ENCODE measurements at regions not wholly inside any gene's neighbourhood (a gene's known extent, or its start where the extent isn't known, plus 50 kb on each side); places are given as distances from the start of the nearest gene placed in this dataset.
"Not testable (repeated sequence)": the region's sequence is repeated elsewhere in the genome, so short reads cannot be mapped to it uniquely, and the experiment has no call there.

GRCh38 chr20:40309731-40310130, 379.3 kb downstream of the MAFB start:
- no peak for DNase-seq

DNA sequence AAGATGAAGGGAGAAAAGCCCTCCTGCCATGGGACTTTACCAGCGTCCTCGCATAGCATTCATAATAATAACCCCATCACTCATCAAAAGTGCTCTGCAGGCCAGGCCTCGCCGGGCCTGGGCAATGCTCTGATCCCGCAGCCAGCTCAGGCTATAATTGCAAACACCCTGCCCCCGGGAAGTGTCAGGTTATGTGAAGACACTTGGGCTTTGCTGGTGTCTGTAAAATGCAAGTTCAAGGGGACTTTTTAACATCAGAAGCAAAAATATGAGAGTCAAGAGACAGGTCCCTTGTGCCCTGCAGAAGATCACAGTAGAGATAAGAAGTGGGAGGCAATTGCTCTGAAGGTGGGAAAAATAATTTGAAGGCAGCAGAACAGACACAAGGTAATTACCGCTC, 381.0 kb downstream of the MAFB start:
- DNase-seq, result no peak

DNA sequence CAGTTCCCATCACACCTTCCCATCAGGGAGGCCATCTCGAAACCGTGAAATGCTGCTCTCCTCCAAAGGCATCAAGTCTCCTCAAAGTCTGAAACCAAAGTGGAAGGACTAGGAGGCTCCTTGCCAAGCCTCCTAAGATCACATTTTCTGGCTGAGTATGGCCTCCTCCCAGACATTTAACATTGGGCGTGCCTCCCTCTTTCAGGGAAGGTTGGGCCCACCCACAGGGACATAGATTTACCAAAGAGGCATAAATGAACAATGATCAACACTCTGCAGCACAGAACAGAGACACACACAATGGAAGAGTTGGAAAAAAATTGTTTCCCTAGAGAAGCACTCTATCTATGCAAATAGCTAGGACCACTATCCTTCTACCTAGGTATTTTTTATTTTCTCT, 381.8 kb downstream of the MAFB start:
- DNase-seq, result no peak

GRCh38 chr20:40305303-40305702, 383.7 kb downstream of the MAFB start:
- no peak for DNase-seq

GRCh38 chr20:40304119-40304613, 384.9 kb downstream of the MAFB start:
- DNase-seq, result no peak

- no peak for DNase-seq
Measured at GRCh38 chr20:40294747-40295146, 394.3 kb downstream of the MAFB start.

DNA sequence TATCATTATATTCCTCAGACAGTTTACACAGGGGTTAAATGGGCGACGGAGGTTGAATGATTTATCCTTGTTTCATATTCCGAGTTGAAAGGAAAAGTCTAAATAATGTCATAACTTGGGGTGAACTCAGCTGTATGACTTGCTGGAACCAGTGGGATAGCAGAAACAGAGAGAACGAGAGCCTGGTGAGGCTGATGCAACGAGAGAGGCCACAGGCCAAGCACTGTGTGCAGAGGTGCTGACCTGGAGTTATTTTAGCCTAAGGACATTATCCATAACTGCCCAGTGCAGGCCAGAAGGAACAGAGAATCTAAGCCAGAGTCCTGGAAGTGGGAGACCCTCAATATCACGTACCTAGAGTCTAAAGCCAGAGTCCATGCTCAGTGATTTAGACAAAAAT, 394.9 kb downstream of the MAFB start:
- DNase-seq, result no peak

DNA sequence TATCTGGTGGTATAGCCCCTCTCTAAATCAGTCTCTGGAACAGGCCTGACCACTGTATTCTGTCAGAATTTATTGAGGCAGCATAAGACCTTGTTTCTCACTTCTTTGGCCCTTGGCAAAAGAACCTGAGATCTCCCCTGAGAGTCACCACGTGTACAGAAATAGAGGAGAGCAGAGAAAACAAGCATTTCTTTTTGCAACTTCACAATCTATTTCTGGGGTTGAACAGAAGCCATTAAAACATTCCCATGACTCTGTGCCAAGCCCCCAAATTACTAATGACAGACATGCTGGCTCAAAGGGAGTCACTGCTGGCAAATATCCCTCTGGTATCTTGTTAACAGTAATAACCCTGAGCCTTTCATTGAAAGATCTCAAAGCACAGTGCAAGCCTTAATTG, 395.3 kb downstream of the MAFB start:
- DNase-seq, result no peak

DNA sequence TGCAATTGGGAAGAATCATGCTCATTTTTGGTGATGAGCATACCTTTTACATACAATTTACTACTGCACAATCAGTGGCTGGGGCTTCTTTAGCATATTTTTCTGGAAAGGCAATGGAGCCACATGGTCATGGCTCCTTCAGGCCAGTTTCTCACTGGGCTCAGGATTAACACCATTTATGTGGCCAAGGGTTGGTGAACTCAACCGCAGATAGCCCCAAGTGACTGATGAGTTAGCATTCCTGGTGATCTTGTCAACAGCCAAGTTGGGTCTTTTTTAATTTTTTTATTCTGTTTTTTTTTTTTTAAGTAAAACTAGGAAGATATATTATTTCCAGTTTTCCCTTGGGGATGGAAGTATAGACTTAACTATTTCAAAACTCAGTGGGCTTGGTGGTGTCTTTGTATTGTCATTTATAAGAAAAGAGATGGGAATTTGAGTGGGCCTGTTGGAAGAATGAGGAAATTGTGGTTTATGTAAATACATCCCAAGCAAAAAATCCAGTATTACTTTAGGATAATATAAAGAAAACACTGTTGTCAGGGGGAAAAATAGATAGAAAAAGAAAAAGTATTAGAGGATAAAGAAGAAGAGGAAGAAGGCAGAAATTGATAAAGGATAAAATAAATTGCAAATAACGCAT, 397.4 kb downstream of the MAFB start:
- DNase-seq, result no peak

- no peak for DNase-seq
Measured at GRCh38 chr20:40287683-40288082, 401.4 kb downstream of the MAFB start.

GRCh38 chr20:40286975-40287531, 402.0 kb downstream of the MAFB start:
- no peak for DNase-seq

GRCh38 chr20:40284611-40285010, 404.4 kb downstream of the MAFB start:
- DNase-seq, result no peak

DNA sequence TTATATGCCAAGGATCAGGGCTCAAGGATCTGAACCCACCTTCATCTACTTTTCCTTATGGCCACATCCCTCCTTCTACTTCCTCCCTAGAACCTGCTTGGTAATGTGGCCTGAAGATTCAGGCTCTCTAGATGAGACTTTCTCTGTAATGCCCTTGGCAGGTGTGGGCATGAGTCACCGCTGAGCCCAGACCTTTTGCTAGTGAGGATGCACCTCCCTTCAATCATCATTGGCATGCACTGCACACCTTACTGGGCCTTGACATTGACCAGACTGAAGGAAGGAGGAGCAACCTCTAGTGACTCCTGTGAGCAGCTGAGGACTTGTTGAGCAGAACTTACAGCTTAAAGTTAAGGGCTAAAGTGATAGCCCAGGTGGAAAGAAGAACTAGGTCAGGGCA, 405.3 kb downstream of the MAFB start:
- DNase-seq, result no peak

DNA sequence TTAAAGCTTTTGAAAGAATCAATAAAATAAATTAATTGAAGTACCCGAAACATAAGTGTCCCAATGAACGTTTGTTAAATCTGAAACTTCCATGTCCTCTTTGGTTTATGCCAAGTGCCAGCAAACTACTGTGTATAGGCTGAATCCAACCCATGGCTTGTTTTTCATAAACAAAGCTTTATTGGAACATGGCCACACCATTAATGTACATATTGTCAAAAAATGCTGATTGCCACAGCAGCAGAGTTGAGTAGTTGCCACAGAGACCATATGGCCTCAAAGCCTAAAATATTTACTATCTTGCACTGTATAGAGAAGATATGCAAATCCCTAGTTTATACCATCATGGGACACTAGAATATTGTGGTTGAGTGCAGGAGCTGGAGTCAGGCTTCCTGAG, 406.1 kb downstream of the MAFB start:
- no peak for DNase-seq

DNA sequence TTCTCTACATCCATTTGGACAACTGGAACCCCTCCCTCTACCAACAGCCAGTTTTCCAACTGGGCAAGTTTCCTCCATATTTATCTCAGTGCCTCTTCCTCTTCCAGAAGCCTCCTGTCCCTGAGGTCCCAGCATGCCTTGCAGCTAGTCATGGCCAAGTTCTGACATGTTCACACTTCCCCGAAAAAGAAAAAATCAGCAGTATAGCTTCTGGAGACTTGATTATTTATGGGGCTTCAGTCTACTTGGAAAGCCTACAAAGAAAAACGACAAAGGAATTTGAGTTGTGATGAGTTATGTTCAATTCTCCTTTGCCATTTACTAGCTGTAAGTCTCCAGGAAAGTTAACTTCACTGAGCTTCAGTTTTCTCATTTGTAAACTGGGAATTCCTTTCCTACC, 406.5 kb downstream of the MAFB start:
- no peak for DNase-seq

DNA sequence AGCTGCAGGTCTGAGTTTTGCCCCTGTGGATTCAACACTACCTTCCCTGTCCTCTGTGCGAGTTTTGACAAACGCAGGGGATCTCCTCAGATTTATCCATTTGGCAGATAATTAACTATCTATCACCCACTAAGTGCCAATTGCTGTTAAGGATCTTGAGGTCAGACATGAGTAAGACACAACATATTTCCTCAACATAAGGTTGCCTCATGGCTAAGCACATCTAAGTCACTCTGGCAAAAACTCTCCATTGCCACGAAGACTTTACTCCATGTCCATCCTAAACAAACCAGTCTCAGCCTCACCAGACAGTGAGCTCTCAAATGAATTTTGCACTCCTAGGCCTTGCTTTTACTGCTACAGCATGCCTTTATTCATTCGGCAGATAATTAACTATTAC, 408.4 kb downstream of the MAFB start:
- no peak for DNase-seq

DNA sequence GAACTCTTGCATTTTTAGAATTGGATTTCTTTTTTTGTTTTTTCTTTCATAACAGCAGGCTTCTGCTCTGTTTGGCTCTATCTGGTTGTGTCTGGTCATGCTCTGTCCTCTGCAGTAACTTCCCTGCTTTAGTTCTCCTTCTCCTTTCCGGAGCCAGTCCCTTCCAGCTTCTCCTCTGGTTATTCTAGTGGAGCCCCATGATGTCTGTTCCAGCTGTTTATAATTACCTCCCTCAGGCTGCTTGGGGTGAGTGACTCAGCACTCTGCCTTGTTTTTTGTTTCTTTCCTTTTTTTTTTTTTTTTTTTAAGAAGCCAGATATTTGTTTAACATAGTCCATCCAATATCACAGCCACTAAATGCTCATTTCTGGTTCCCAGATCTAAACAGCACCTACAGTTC, 409.6 kb downstream of the MAFB start:
- DNase-seq, result no peak

GRCh38 chr20:40278673-40279072, 410.4 kb downstream of the MAFB start:
- DNase-seq, result no peak

DNA sequence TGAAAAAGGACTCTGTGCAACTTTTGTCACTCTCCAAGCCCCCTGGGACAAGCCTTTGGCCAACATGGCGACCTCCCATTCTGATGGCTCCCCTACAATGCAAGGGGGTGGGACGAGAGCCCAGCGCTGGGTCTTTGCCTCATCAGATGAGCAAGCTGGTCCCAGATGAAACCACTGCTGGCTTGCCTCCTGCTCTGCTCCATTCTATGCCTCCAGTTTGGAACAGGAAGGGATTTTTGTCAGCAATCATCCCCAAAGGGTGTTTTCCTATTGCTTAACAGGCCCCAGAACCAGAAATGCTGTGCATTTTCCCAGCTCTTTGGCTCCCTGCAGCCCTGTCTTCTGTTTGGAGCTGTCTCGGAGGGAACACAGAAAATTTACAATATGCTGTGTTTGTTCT, 412.7 kb downstream of the MAFB start:
- DNase-seq, result no peak

DNA sequence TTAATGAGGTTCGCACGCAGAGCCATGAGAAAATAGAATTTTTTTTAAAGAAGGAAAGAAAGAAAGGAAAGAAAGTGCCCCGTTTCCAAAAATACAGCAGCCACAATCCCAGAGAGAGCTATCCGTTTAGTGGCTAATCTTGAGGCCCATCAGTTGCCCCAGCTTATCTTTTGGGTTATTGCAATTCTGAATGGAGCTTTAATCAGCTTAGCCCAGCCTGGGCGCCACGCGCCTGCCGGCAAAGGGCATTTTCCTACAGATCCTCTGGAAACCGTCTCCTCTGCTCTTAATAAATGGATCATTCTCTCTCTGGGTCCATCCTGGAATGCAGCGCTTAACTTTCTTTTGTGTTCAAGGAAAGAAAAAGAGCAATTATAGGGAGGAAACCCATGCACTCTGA, 413.3 kb downstream of the MAFB start:
- no peak for DNase-seq

DNA sequence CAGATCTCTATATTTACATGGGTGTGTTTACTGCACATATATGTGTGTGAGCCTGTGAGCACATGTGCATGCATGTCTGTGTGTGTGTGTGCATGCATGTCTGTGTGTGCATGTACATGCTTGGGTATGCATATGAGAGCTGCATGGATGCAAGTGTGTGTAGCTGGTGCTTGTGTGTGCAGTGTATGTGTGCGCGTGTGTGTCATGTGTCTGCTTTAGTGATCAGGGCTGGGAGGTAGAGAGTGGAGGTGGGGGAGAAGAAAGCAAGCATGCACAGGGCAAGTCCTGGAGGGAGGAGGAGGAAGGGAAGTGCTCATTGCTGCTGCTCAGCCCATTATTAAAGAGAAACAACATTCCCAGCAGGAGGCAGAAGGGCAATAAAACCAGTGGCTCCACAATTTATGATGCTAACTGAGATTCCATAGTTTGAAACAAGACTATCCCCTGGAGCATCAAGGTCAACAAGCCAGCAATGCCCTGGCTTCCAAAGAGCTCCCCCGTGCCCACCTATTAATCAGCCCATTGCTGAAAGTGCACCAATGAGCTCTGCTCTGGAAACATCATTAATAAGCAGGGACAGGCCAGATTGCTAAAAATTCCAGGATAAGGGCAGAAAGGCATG, 414.0 kb downstream of the MAFB start:
- no peak for DNase-seq

DNA sequence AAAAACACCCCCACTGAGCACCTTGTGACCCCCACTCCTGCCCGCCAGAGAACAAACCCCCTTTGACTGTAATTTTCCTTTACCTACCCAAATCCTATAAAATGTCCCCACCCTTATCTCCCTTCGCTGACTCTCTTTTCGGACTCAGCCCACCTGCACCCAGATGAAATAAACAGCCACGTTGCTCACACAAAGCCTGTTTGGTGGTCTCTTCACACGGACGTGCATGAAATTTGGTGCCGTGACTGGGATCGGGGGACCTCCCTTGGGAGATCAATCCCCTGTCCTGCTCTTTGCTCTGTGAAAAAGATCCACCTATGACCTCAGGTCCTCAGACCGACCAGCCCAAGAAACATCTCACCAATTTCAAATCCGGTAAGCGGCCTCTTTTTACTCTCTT, 419.8 kb downstream of the MAFB start:
- DNase-seq, result not testable (repeated sequence)

DNA sequence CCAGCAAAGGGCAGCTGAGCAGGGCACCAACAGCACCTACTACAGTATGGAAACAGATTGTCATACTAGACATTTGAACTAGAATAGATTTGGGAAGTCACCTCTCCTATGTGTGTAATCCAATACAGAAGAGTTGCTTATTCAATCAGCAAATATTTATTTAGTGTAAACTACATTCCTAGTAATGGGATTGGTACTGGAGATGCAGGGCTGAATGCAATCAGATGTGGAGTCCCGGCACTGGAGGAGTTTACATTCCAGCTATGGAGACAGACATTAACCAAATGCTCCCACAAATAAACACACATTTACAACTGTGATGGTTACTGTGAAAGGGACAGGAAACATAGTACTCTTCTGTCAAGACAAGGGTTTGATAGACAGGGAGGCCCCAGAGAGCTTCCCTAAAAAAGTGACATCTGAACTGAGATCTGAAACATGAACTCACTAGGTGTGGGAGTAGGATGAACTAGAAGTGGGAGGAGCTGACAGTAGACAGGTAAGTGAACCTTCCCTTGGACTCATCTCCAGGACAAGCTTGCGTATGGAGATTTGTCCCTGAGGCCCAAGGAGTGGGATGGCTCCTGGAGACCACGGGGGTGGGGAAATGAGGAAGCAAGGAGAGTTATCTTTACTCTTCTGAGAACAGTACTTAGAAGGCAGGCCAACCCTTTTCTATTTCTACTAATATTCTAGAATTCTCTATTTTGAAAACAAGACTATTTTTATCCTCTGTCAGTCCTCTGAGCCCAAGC, 420.5 kb downstream of the MAFB start:
- no peak for DNase-seq
